ENCODE measurements at regions not wholly inside any gene's neighbourhood (a gene's known extent, or its start where the extent isn't known, plus 50 kb on each side); places are given as distances from the start of the nearest gene placed in this dataset.

- no peak for DNase-seq (ENCODE audit: low spot score)
Measured at GRCh38 chr14:38110258-38110657, 97.4 kb upstream of the SSTR1 start.

GRCh38 chr14:38111046-38111445 is 96.7 kb upstream of the SSTR1 start:
- DNase-seq (ENCODE audit: low spot score) = no peak

GRCh38 chr14:38113546-38113945 is 94.2 kb upstream of the SSTR1 start:
- no peak for DNase-seq (ENCODE audit: low spot score)

- no peak for DNase-seq (ENCODE audit: low spot score)
Measured at GRCh38 chr14:38116895-38117294, 90.8 kb upstream of the SSTR1 start.

GRCh38 chr14:38120109-38120508 is 87.6 kb upstream of the SSTR1 start:
- DNase-seq (ENCODE audit: low spot score) = no peak

- DNase-seq (ENCODE audit: low spot score) = no peak
Measured at GRCh38 chr14:38121320-38122020, 86.2 kb upstream of the SSTR1 start.

GRCh38 chr14:38122241-38122640 is 85.5 kb upstream of the SSTR1 start:
- DNase-seq (ENCODE audit: low spot score) = no peak

- DNase-seq (ENCODE audit: low spot score) = no peak
Measured at GRCh38 chr14:38124506-38124905, 83.2 kb upstream of the SSTR1 start.

- DNase-seq (ENCODE audit: low spot score) = no peak
Measured at GRCh38 chr14:38125481-38126037, 82.1 kb upstream of the SSTR1 start.

GRCh38 chr14:38127356-38127755 is 80.3 kb upstream of the SSTR1 start:
- no peak for DNase-seq (ENCODE audit: low spot score)

GRCh38 chr14:38127784-38128183 is 79.9 kb upstream of the SSTR1 start:
- peak; percentile 62 for DNase-seq (ENCODE audit: low spot score)

- DNase-seq (ENCODE audit: low spot score) = no peak
Measured at GRCh38 chr14:38128640-38129039, 79.1 kb upstream of the SSTR1 start.

- DNase-seq (ENCODE audit: low spot score) = no peak
Measured at GRCh38 chr14:38129192-38129591, 78.5 kb upstream of the SSTR1 start.

- DNase-seq (ENCODE audit: low spot score) = no peak
Measured at GRCh38 chr14:38129705-38130104, 78.0 kb upstream of the SSTR1 start.

- DNase-seq (ENCODE audit: low spot score) = no peak
Measured at GRCh38 chr14:38134416-38135030, 73.2 kb upstream of the SSTR1 start.

GRCh38 chr14:38135106-38135867 is 72.4 kb upstream of the SSTR1 start:
- DNase-seq (ENCODE audit: low spot score) = no peak

GRCh38 chr14:38137005-38137404 is 70.7 kb upstream of the SSTR1 start:
- DNase-seq (ENCODE audit: low spot score) = peak; percentile 35

- no peak for DNase-seq (ENCODE audit: low spot score)
Measured at GRCh38 chr14:38138473-38139138, 69.1 kb upstream of the SSTR1 start.

GRCh38 chr14:38139926-38140325 is 67.8 kb upstream of the SSTR1 start:
- no peak for DNase-seq (ENCODE audit: low spot score)

- DNase-seq (ENCODE audit: low spot score) = peak; percentile 17
Measured at GRCh38 chr14:38143170-38143569, 64.5 kb upstream of the SSTR1 start.

- peak; percentile 57 for DNase-seq (ENCODE audit: low spot score)
Measured at GRCh38 chr14:38143659-38144505, 63.8 kb upstream of the SSTR1 start.
